T-helper 2 cell (primary cell): ENCODE measurements at regions not wholly inside any gene's neighbourhood (a gene's known extent, or its start where the extent isn't known, plus 50 kb on each side); places are given as distances from the start of the nearest gene placed in this dataset.
"Not testable (repeated sequence)": the region's sequence is repeated elsewhere in the genome, so short reads cannot be mapped to it uniquely, and the experiment has no call there.

Experiments used
- DNase-seq, 5 experiments: peaks; one replicate each; pipeline versions ENCODE4 v3.0.0 to v3.0.0-alpha.2; 2012 to 2022

DNA sequence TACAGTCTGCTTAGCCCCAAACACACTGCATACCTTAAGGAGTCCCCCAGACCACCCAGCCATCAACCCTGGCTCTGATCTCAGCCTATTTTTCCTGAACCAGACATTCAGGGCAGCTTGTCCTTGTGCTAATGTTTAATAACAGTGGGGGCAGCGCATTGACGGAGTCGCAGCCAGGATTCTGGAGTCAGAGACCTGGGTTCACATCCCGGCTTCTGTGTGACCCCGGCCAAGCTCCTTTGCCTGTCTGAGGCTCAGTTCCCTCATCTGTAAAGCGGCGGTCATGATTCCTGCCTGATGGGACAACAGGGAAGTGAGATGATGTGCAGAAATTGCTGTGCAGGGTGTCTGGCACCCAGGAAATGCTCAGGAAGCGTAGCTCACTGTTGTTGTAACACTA, 63.1 kb downstream of the MATN1 start:
- DNase-seq, result no peak

GRCh38 chr1:30659702-30660101, 63.7 kb downstream of the MATN1 start:
- DNase-seq, result no peak

GRCh38 chr1:30658375-30658774, 65.0 kb downstream of the MATN1 start:
- DNase-seq, result not testable (repeated sequence)

GRCh38 chr1:30658014-30658336, 65.4 kb downstream of the MATN1 start:
- no peak for DNase-seq

DNA sequence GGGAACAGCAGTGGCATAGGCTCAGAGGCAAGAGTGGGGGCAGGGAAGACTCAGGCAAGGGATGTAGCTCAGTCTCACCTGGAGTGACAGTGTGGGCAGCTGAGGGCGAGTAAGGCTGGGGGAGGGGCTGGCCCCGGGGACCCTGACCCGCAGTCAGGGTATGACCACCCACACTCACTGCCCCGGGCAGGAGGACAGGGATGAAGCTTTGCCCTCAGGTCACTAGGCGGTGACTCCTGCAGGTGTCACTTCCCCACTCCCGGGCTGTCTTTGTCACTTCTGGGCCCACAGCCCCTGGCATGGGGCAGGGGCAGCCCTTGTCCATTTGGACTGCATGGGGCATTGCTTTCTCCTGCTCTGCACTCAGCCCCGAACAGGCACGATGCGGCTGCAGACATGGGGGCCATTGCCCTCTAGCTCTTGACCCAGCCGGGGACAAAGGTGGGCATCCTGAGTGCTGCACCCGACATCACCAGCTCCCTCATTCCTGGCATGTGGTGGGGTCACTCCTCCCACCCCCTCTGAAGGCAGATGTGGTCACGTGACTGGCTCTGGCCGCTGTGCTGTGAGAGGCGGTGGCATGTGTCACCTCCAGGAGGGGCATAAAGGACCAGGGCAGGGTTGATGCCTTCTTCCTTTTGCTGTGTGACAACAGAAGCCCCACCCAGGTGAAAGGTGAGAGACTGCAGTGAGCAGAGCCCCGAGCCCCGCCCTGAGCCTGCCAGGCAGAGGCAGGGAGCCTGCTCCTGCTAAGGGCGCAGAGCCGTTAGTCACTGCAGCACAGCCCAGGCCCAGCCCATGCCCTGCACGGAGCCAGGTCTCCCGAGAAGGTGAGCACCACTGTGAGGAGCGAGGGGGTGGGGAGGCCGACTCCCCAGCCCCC, 66.0 kb downstream of the MATN1 start:
- no peak for DNase-seq

GRCh38 chr1:30656171-30656940, 67.0 kb downstream of the MATN1 start:
- DNase-seq, result no peak

DNA sequence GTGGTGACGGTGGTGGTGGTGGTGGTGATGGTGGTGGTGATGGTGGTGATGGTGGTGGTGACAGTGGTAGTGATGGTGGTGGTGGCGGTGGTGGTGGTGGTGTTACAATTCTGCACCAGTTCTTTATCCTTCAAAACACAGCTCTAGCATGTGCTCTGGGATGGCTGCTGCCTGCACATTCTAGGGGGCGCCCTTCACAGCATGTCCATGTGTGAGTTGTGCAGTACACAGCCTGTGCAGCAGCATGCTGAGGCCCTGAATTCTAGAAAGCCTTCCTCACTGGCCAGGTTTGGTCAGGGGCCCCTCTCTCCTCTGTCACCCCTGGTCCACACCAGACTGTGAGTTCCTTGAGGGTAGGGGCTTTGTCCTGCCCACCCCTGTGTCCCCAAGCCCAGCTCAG, 67.7 kb downstream of the MATN1 start:
- no peak for DNase-seq

GRCh38 chr1:30654188-30654587, 69.2 kb downstream of the MATN1 start:
- no peak for DNase-seq

GRCh38 chr1:30652152-30652841, 71.1 kb downstream of the MATN1 start:
- no peak for DNase-seq

DNA sequence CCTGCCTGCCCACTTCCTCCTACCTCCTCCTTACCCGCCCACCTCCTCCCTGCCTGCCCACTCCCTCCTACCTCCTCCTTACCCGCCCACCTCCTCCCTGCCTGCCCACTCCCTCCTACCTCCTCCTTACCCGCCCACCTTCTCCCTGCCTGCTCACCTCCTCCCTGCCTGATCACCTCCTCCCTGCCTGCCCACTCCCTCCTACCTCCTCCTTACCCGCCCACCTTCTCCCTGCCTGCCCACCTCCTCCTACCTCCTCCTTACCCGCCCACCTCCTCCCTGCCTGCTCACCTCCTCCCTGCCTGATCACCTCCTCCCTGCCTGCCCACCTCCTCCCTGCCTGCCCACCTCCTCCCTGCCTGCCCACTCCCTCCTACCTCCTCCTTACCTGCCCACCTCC, 72.0 kb downstream of the MATN1 start:
- not testable (repeated sequence) for DNase-seq

DNA sequence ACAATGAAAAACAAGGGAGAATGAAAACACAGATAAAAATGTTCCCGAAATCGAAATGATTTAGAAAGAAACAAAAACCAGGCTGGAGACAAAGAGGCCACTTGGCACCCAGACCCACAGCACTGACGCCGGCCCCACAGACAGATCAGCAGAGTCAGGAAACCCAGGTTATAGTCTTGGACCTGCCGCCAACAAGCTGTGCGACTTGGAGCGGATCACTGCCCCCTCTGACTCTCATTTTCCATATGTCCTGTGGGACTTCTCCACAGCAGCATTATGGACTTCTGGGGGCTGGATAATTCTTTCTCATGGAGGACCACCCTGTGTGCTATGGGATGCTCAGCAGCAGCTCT, 72.4 kb downstream of the MATN1 start:
- DNase-seq, result no peak

DNA sequence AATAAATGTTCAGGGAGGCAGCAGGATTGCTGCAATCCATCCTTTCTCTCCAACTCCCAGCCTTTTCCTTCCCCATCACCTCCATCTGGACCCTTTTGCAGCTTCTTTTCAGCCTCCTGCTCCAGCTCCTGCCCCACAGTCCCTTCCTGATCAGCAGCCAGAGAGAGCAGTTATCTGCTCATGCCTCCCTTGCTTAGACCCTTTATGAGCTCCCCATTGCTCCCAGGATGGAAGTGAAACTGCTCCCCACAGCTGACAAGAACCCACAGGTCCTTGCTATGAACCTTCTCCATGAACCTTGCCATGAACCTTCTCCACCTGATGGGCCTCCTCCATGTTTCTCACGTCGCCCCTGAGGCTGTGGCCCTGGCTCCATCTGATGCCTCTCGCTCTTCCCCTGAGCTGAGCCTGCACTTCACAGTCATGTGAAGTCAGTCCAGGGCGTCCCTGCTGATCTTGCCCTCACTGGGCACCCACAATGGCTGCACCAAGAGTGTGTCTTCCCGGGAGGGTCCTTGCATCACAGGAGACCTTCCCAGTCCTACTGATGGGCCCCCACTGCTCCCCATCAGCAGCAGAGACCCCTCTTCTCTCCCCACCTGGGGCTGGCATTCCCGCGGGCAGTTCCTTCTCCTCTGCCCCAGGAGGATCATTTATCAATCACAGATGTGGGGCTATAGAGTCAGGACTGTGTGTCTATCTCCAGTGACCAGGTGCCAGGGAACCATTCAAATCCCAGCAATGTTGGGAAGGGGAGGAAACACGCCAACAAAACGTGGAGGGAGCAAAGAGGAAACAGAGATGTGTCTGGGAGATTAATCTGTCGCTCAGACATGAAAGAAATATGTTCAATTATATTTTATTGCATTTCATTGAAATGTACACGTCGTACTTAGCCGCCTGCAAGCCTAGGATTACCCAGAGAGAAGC, 73.1 kb downstream of the MATN1 start:
- DNase-seq, result no peak

DNA sequence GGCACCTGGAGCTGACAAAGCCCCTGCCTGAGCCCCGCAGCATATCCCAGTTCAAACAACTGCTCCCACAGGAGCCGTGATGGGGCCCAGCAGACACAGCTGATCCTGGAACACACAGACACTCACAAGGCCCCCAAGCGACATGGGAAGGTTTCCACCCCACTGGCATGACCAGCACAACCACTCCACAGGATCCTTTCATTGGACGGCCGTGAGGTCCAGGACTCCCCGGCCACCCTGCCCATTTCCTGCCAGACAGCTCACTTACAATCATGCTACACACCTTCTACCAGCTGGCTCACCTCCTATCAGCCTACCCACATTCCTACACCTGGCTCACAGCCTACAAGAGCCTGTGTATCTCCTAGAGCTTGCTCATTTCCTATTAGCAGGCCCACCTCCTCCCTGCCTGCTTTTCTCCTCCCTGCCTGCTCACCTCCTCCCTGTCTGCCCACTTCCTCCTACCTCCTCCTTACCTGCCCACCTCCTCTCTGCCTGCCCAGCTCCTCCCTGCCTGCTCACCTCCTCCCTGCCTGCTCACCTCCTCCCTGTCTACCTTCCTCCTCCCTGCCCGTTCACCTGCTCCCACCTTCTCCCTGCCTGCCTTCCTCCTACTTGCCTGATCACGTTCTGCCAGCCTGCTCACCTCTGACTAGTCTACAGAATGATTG, 73.9 kb downstream of the MATN1 start:
- no peak for DNase-seq

DNA sequence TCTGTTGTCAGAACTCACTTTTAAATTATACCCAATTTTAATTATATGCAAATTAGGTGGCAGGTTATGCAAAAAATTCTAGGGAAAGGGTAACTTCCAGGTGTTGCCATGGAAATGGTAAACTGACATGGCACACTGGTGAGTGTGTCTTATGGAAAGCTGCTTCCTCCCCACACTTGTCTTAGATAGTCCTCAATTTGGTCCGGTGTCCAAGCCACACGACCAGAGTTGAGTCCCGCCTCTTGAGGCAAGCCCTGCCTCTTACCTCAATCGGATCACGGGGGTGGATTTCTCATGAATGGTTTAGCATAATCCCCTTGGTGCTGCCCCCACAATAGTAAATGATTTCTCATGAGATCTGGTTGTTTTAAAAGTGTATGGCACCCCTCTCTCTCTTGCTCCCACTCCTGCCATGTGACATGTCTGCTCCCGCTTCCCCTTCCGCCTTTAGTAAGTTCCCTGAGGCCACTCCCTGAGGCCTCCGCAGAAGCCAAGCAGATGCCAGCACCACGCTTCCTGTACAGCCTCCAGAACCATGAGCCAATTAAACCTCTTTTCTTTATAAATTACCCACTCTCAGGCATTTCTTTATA, 74.9 kb downstream of the MATN1 start:
- DNase-seq, result no peak

DNA sequence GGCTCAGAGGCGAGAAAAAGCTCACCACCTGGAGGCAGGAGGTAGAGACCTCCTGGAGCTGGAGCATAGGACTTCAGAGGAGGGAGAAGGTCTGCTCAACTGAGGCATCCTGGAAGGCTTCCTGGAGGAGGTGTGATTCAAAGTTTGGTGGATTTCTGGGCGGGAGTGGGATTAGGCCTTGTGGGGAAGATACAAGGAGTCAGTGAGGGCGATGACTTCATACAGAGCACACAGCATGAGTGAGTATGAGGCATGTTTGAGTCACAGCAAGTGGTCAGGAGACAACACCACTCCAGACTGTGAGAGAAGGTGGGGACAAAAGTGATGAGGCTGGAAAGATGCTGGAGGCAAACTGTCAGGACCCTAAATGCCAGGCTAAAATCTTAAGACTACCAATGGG, 77.6 kb downstream of the MATN1 start:
- DNase-seq, result no peak

- no peak for DNase-seq
Measured at GRCh38 chr1:30642391-30643120, 80.8 kb downstream of the MATN1 start.

GRCh38 chr1:30641572-30642353, 81.6 kb downstream of the MATN1 start:
- no peak for DNase-seq

DNA sequence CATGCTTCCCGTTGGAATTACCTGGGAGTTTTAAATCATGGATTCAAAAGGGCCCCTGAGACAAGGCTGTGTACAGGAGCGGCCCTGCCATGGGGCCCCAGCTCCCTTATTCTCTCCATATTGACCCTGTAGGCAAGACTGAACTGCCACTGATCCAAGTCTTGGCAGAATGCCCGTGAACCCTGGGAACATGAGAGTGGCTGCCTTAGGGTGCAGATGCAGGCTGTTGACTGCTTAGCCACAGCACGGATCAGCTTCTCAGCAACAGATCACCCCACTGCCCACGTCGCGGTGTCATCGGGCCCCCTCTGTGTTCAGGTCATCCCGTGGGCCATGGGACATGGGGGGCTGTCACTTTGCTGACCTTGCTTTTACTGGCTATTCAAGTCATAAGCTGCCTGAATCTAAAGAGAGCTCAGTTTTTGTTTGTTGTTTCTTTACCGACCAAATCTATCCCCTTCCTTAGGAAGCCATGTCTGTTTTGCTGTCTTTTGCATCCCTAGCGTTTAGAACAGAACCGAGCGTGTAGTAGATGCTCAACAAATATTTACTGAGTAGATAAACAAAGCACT, 83.4 kb downstream of the MATN1 start:
- no peak for DNase-seq

DNA sequence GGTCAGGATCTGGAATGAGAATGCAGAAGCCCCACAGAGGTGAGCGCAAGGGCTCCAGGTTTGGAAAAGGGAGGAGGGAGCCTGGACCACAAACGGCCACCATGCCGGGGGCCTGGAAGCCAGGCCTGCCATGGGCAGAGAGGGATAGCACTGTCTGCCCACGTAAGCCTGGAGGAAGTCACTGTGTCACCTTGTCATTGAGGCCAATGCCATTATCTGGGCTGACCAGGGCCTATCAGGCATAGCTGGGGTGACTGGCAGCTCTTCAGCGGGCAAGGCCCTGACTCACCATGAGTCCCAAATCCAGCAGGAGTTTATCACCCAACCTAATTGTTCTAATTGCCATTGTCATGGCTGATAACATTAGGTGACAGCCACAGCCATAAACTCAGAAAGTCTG, 84.6 kb downstream of the MATN1 start:
- DNase-seq, result no peak

GRCh38 chr1:30638086-30638485, 85.3 kb downstream of the MATN1 start:
- DNase-seq, result no peak
